ENCODE measurements at regions not wholly inside any gene's neighbourhood (a gene's known extent, or its start where the extent isn't known, plus 50 kb on each side); places are given as distances from the start of the nearest gene placed in this dataset.
"Not testable (repeated sequence)": the region's sequence is repeated elsewhere in the genome, so short reads cannot be mapped to it uniquely, and the experiment has no call there.

DNA sequence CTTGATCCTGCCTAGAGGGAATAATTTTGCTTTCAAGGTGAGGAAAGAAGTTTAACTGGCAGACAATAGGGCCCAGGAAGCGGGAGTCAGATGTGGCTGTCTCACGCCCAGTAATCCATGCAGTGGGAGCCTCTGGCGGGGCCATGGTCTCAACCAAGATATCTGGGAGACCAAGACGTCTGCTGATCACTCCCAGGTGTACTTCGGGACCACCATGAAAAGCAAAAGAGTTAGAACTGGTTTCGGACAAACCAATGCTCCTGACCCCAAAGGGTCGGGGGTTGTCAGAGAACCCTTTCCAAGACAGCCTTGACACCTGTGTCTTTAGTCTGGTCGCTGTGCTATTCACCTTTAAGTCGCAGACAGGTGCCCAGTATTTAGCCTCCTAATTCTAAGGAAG lies 256.9 kb upstream of the MBL2 start:
- Mint-ChIP-seq H3K4me1 (peaks cover 18% of the 10 kb centered on the region), H3K36me3 (ENCODE audit: low read depth) (no peaks in the 10 kb centered on the region), H3K4me3 (no peak overlapping the region), H3K27ac (no peak overlapping the region), H3K27me3 (ENCODE audit: insufficient read depth) (no peaks in the 10 kb centered on the region), H3K9me3 (no peaks in the 10 kb centered on the region)
- 92 to 96% methylated on average over 9 of the region's 9 CpGs for WGBS, 2 experiments (ENCODE audit: insufficient coverage in 1 of 2, insufficient read length in 1 of 2)
- Histone ChIP-seq H3K9me3 (ENCODE audit: control insufficient read depth, low read length) (no peaks in the 10 kb centered on the region), H3K9ac (ENCODE audit: extremely low read depth, low read length, poor library complexity, severe bottlenecking) (no peak overlapping the region), H3K4me1 (ENCODE audit: control insufficient read depth, insufficient read depth, low read length) (no peaks in the 10 kb centered on the region), H3K27ac (ENCODE audit: low read depth, low read length) (no peak overlapping the region), H3K4me3 (ENCODE audit: low read length) (no peak overlapping the region), H3K27me3 (ENCODE audit: control insufficient read depth, insufficient read depth, low read length, poor library complexity, severe bottlenecking) (no peaks in the 10 kb centered on the region), H3K36me3 (ENCODE audit: control insufficient read depth, insufficient read depth, low read length) (no peaks in the 10 kb centered on the region)
- TF ChIP-seq CTCF (conservative IDR thresholded peaks at IDR 0.05) = no peak
- DNase-seq = no peak

- H3K4me3 ChIP-seq (ENCODE audit: low read length); H3K27ac Mint-ChIP-seq; H3K4me3 Mint-ChIP-seq; H3K9ac ChIP-seq (ENCODE audit: extremely low read depth, low read length, poor library complexity, severe bottlenecking); H3K9me3 ChIP-seq (ENCODE audit: control insufficient read depth, low read length); H3K4me1 ChIP-seq (ENCODE audit: control insufficient read depth, insufficient read depth, low read length); H3K9me3 Mint-ChIP-seq; H3K27ac ChIP-seq (ENCODE audit: low read depth, low read length); DNase-seq; H3K36me3 Mint-ChIP-seq (ENCODE audit: low read depth); H3K27me3 Mint-ChIP-seq (ENCODE audit: insufficient read depth); H3K36me3 ChIP-seq (ENCODE audit: control insufficient read depth, insufficient read depth, low read length); H3K27me3 ChIP-seq (ENCODE audit: control insufficient read depth, insufficient read depth, low read length, poor library complexity, severe bottlenecking): not testable (repeated sequence)
- H3K4me1 Mint-ChIP-seq = peaks cover 31% of the 10 kb centered on the region
- WGBS, 2 experiments (ENCODE audit: insufficient coverage in 1 of 2, insufficient read length in 1 of 2) = no CpG with 5 or more reads among the region's 6 CpGs
These were observed 253.2 kb upstream of the MBL2 start for GRCh38 chr10:53025765-53026164.

DNA sequence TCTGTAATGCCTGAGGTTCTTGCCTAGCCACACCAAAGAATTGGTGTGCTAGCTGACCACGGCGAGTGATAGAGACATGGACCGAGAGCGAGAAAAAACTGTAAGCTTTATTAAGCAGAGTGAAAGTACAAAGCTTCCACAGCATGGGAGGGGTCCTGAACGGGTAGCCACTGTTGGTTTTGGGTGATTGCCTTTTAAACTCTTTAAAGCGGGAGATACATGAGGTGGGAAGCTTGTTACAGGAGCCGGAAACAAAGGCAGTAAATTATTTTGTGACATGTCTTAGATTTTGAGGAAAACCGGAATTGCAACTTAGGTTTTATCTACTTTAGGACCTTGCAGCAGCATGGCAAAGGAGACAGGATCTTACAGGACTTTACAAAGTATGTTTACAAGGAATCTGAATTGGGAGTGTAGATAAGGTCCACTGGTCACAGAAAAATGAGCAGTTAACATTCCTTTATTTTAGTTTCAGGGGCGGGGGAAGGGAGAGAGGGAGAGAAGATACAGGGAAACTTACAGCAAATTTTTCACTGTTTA lies 252.7 kb upstream of the MBL2 start:
- Histone ChIP-seq H3K36me3 (ENCODE audit: control insufficient read depth, insufficient read depth, low read length) (no peaks in the 10 kb centered on the region), H3K9me3 (ENCODE audit: control insufficient read depth, low read length) (no peaks in the 10 kb centered on the region), H3K27ac (ENCODE audit: low read depth, low read length) (no peak overlapping the region), H3K9ac (ENCODE audit: extremely low read depth, low read length, poor library complexity, severe bottlenecking) (no peak overlapping the region), H3K4me3 (ENCODE audit: low read length) (no peak overlapping the region), H3K4me1 (ENCODE audit: control insufficient read depth, insufficient read depth, low read length) (no peaks in the 10 kb centered on the region), H3K27me3 (ENCODE audit: control insufficient read depth, insufficient read depth, low read length, poor library complexity, severe bottlenecking) (no peaks in the 10 kb centered on the region)
- Mint-ChIP-seq H3K36me3 (ENCODE audit: low read depth) (no peaks in the 10 kb centered on the region), H3K27ac (peak overlapping the region; percentile 44), H3K9me3 (no peaks in the 10 kb centered on the region), H3K4me3 (no peak overlapping the region), H3K27me3 (ENCODE audit: insufficient read depth) (no peaks in the 10 kb centered on the region), H3K4me1 (peaks cover 26% of the 10 kb centered on the region)
- no peak for DNase-seq
- TF ChIP-seq CTCF (conservative IDR thresholded peaks at IDR 0.05) = no peak
- no CpG with 5 or more reads among the region's 9 CpGs for WGBS, 2 experiments (ENCODE audit: insufficient coverage in 1 of 2, insufficient read length in 1 of 2)

- H3K4me1 ChIP-seq (ENCODE audit: control insufficient read depth, insufficient read depth, low read length) = no peaks in the 10 kb centered on the region
- peaks cover 3% of the 10 kb centered on the region for H3K9me3 Mint-ChIP-seq
- 87 to 100% methylated on average over 1 to 2 of the region's 2 CpGs for WGBS, 2 experiments (ENCODE audit: insufficient coverage in 1 of 2, insufficient read length in 1 of 2)
- no peak overlapping the region for H3K27ac Mint-ChIP-seq
- no peak for DNase-seq
- H3K36me3 Mint-ChIP-seq (ENCODE audit: low read depth) = no peaks in the 10 kb centered on the region
- no peaks in the 10 kb centered on the region for H3K27me3 ChIP-seq (ENCODE audit: control insufficient read depth, insufficient read depth, low read length, poor library complexity, severe bottlenecking)
- H3K27me3 Mint-ChIP-seq (ENCODE audit: insufficient read depth) = no peaks in the 10 kb centered on the region
- no peaks in the 10 kb centered on the region for H3K9me3 ChIP-seq (ENCODE audit: control insufficient read depth, low read length)
- TF ChIP-seq CTCF (conservative IDR thresholded peaks at IDR 0.05) = no peak
- no peak overlapping the region for H3K4me3 Mint-ChIP-seq
- no peaks in the 10 kb centered on the region for H3K36me3 ChIP-seq (ENCODE audit: control insufficient read depth, insufficient read depth, low read length)
- no peak overlapping the region for H3K9ac ChIP-seq (ENCODE audit: extremely low read depth, low read length, poor library complexity, severe bottlenecking)
- peaks cover 21% of the 10 kb centered on the region for H3K4me1 Mint-ChIP-seq
- no peak overlapping the region for H3K4me3 ChIP-seq (ENCODE audit: low read length)
- no peak overlapping the region for H3K27ac ChIP-seq (ENCODE audit: low read depth, low read length)
These were observed 250.8 kb upstream of the MBL2 start for GRCh38 chr10:53023411-53023810.

Measured in endodermal cell (in vitro differentiated cells).